ENCODE measurements at regions not wholly inside any gene's neighbourhood (a gene's known extent, or its start where the extent isn't known, plus 50 kb on each side); places are given as distances from the start of the nearest gene placed in this dataset.

DNA sequence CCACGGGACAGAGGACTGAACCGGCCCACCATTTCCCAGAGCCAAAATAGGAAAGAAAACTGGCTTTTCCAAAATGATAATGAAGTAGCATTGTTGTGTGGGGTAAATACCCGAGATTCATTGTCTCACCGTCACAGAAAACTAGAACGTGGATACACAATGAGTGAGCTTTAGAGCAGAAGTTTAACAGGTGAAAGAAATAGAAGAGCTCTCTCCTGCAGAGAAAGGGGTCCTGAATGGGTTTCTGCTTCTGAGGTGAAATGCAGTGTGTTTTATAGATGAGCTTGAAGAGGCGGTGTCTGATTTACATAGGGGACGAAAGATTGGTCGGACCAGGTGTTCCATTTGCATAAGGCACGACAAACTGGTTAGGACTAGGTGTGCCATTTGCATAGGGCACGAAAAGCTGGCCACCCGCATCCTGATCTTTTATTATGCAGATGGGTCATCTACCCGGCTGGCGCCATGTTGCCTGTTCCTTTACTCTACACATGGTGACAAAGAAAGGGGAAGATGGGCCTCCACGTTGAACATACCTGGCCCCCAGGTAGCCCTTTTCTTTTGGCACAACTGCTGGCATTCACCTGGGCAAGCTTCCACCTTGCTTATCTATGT is 118.1 kb downstream of the ATXN3L start:
- no peaks in the 10 kb centered on the region for H3K4me1 ChIP-seq (ENCODE audit: control insufficient read depth in 1 of 2, insufficient read depth in 1 of 2, low read depth in 1 of 2, low read length in 1 of 2)
- no peak overlapping the region for H3K27ac ChIP-seq
- H3K9me3 ChIP-seq, result no peaks in the 10 kb centered on the region
- no peak overlapping the region for H3K4me3 ChIP-seq (ENCODE audit: low read depth in 1 of 2, low read length in 1 of 2)
- H3K27me3 ChIP-seq, result no peaks in the 10 kb centered on the region
- no peaks in the 10 kb centered on the region for H3K36me3 ChIP-seq
- TF ChIP-seq CTCF (IDR thresholded peaks at IDR 0.05), result no peak

GRCh38 chrX:13200398-13200797 is 119.5 kb downstream of the ATXN3L start:
- Histone ChIP-seq H3K27ac (no peak overlapping the region), H3K36me3 (no peaks in the 10 kb centered on the region), H3K27me3 (no peaks in the 10 kb centered on the region), H3K9me3 (no peaks in the 10 kb centered on the region), H3K4me3 (ENCODE audit: low read depth in 1 of 2, low read length in 1 of 2) (no peak overlapping the region), H3K4me1 (ENCODE audit: control insufficient read depth in 1 of 2, insufficient read depth in 1 of 2, low read depth in 1 of 2, low read length in 1 of 2) (no peaks in the 10 kb centered on the region)
- TF ChIP-seq CTCF (IDR thresholded peaks at IDR 0.05), result no peak

DNA sequence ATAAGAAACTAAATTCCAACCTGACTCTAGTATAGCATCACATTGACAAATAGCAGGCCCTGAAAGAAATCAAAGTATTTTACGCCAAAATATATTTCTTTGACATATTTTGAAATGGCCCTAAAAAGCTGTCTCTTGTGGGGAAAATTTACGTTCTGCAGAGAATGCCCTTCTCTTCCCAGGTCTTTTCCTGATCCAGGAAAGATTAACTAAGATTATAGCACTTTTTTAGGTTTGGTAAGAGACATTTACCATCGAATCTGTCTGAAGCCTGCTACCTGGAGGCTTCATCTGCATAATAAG is 121.1 kb downstream of the ATXN3L start:
- TF ChIP-seq CTCF (IDR thresholded peaks at IDR 0.05), result no peak
- no peaks in the 10 kb centered on the region for H3K36me3 ChIP-seq
- H3K4me3 ChIP-seq (ENCODE audit: low read depth in 1 of 2, low read length in 1 of 2), result no peak overlapping the region

DNA sequence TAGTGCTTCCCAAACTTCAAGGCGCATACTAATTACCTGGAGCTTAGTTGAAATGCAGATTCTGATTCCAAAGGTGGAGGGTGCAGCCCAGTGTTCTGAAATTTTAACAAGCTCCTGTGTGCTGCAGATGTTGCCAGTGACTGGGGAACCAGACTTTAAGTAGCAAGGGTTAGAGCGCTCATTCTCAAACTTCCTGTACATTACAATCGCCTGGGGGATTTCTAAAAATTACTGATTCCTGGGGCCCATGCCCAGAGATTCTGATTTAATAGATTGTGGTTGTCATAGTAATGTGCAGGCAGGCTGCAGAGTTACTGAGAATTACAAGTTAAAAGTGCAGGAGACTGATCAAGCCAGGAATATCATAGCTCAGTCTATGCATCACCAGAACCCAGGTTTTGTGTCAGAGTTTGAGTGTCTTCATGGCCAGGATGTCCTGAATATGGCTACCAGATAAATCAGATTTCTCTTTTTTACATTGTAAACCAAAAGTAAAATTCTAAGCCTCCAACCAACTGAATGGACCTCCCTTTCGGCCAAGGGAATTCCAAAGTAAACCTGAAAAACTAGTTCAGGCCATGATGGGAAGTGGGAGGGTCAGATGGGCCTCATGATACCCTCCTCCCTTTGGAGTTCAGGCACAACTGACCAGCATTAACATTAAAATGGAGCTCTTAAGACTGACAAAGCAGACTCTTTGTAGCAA is 121.6 kb downstream of the ATXN3L start:
- Histone ChIP-seq H3K4me1 (ENCODE audit: control insufficient read depth in 1 of 2, insufficient read depth in 1 of 2, low read depth in 1 of 2, low read length in 1 of 2) (no peaks in the 10 kb centered on the region), H3K36me3 (no peaks in the 10 kb centered on the region), H3K4me3 (ENCODE audit: low read depth in 1 of 2, low read length in 1 of 2) (no peak overlapping the region), H3K27me3 (no peaks in the 10 kb centered on the region), H3K9me3 (no peaks in the 10 kb centered on the region), H3K27ac (no peak overlapping the region)
- TF ChIP-seq CTCF (IDR thresholded peaks at IDR 0.05), result no peak

More for the DNA sequence above, 121.1 kb downstream of the ATXN3L start:
- no peaks in the 10 kb centered on the region for H3K27me3 ChIP-seq
- H3K27ac ChIP-seq, result no peak overlapping the region
- no peaks in the 10 kb centered on the region for H3K4me1 ChIP-seq (ENCODE audit: control insufficient read depth in 1 of 2, insufficient read depth in 1 of 2, low read depth in 1 of 2, low read length in 1 of 2)
- no peaks in the 10 kb centered on the region for H3K9me3 ChIP-seq

- H3K36me3 ChIP-seq, result no peaks in the 10 kb centered on the region
- no peaks in the 10 kb centered on the region for H3K27me3 ChIP-seq
- no peak for TF ChIP-seq CTCF (IDR thresholded peaks at IDR 0.05)
- H3K4me1 ChIP-seq (ENCODE audit: control insufficient read depth in 1 of 2, insufficient read depth in 1 of 2, low read depth in 1 of 2, low read length in 1 of 2), result no peaks in the 10 kb centered on the region
- H3K9me3 ChIP-seq, result no peaks in the 10 kb centered on the region
- H3K4me3 ChIP-seq (ENCODE audit: low read depth in 1 of 2, low read length in 1 of 2), result no peak overlapping the region
- no peak overlapping the region for H3K27ac ChIP-seq
These were observed 123.1 kb downstream of the ATXN3L start for GRCh38 chrX:13196782-13197181.
